Fibroblast of skin of left quadriceps (primary cell): ENCODE measurements at regions not wholly inside any gene's neighbourhood (a gene's known extent, or its start where the extent isn't known, plus 50 kb on each side); places are given as distances from the start of the nearest gene placed in this dataset.
"Not testable (repeated sequence)": the region's sequence is repeated elsewhere in the genome, so short reads cannot be mapped to it uniquely, and the experiment has no call there.

Experiments used
- DNase-seq, 2 experiments: peaks; one replicate each; pipeline ENCODE4 v3.0.0-alpha.2; 2013; ENCODE audit warnings: low read depth in 2 of 2

GRCh38 chr5:23242891-23243290, 264.5 kb upstream of the PRDM9 start:
- DNase-seq: no peak

GRCh38 chr5:23235246-23235645, 272.2 kb upstream of the PRDM9 start:
- no peak for DNase-seq

GRCh38 chr5:23234197-23234596, 273.2 kb upstream of the PRDM9 start:
- DNase-seq: no peak

GRCh38 chr5:23223846-23224245, 283.6 kb upstream of the PRDM9 start:
- peak in 1 of 2 experiments; percentile 0 for DNase-seq

GRCh38 chr5:23221831-23222230, 285.6 kb upstream of the PRDM9 start:
- DNase-seq: no peak

- DNase-seq: no peak
Observed at GRCh38 chr5:23217159-23217558, 290.2 kb upstream of the PRDM9 start.

GRCh38 chr5:23216345-23216744, 291.1 kb upstream of the PRDM9 start:
- no peak for DNase-seq

- peak; percentile 16 to 22 for DNase-seq
Observed at GRCh38 chr5:23208959-23209431, 298.4 kb upstream of the PRDM9 start.

- DNase-seq: no peak
Observed at GRCh38 chr5:23204111-23204510, 303.3 kb upstream of the PRDM9 start.

- DNase-seq: no peak
Observed at GRCh38 chr5:23169660-23170416, 316.7 kb upstream of the CDH12 start.

GRCh38 chr5:23164971-23165370, 311.8 kb upstream of the CDH12 start:
- DNase-seq: no peak

GRCh38 chr5:23158179-23158578, 305.0 kb upstream of the CDH12 start:
- no peak for DNase-seq

GRCh38 chr5:23157716-23158115, 304.6 kb upstream of the CDH12 start:
- no peak for DNase-seq

- DNase-seq: no peak
Observed at GRCh38 chr5:23157169-23157568, 304.0 kb upstream of the CDH12 start.

- no peak for DNase-seq
Observed at GRCh38 chr5:23147625-23148024, 294.5 kb upstream of the CDH12 start.

GRCh38 chr5:23146183-23146582, 293.0 kb upstream of the CDH12 start:
- no peak for DNase-seq

- peak; percentile 0 for DNase-seq
Observed at GRCh38 chr5:23139338-23140171, 286.4 kb upstream of the CDH12 start.

GRCh38 chr5:23136958-23137357, 283.8 kb upstream of the CDH12 start:
- DNase-seq: no peak

- no peak for DNase-seq
Observed at GRCh38 chr5:23132231-23132630, 279.1 kb upstream of the CDH12 start.

- DNase-seq: no peak
Observed at GRCh38 chr5:23112237-23112636, 259.1 kb upstream of the CDH12 start.

- no peak for DNase-seq
Observed at GRCh38 chr5:23105021-23105420, 251.9 kb upstream of the CDH12 start.

- DNase-seq: no peak
Observed at GRCh38 chr5:23103566-23103965, 250.4 kb upstream of the CDH12 start.

- not testable (repeated sequence) for DNase-seq
Observed at GRCh38 chr5:23095418-23095817, 242.3 kb upstream of the CDH12 start.
